ENCODE measurements at regions not wholly inside any gene's neighbourhood (a gene's known extent, or its start where the extent isn't known, plus 50 kb on each side); places are given as distances from the start of the nearest gene placed in this dataset.
"Not testable (repeated sequence)": the region's sequence is repeated elsewhere in the genome, so short reads cannot be mapped to it uniquely, and the experiment has no call there.

GRCh38 chr10:38209332-38209731 is 115.2 kb downstream of the ZNF37A start:
- Histone ChIP-seq H3K4me1 (ENCODE audit: insufficient read depth, low read length) (no peaks in the 10 kb centered on the region), H3K4me3 (ENCODE audit: low read depth in 1 of 2, low read length in 2 of 2) (no peak overlapping the region), H3K27me3 (ENCODE audit: control insufficient read depth in 1 of 2, insufficient read depth in 2 of 2, low read length in 2 of 2) (no peaks in the 10 kb centered on the region), H3K9me3 (ENCODE audit: low read length) (no peaks in the 10 kb centered on the region), H3K9ac (ENCODE audit: low read length) (no peak overlapping the region), H3K27ac (ENCODE audit: low read depth, low read length) (no peak overlapping the region), H3K36me3 (ENCODE audit: insufficient read depth, low read length) (no peaks in the 10 kb centered on the region)

DNA sequence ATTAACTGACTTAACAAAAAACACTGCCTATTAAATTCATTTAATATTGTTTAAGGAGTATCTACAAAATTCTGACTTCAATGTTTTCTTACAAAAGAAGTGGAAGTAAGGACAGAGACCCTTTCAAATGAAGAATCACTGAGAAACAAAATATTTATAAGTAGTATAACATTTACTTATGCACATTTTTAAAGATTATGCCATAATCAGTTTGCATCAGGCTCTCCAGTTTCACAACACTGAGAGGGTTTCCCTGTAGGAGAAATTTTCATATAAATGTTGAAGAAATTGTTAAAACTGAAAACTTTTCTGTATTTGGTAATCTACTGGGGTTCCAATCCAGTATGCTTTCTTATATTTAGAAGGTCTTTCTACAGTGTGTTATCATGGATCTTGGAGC is 115.6 kb downstream of the ZNF37A start:
- H3K9me3 ChIP-seq (ENCODE audit: low read length); H3K36me3 ChIP-seq (ENCODE audit: insufficient read depth, low read length); H3K4me3 ChIP-seq (ENCODE audit: low read depth in 1 of 2, low read length in 2 of 2); H3K9ac ChIP-seq (ENCODE audit: low read length); H3K27me3 ChIP-seq (ENCODE audit: control insufficient read depth in 1 of 2, insufficient read depth in 2 of 2, low read length in 2 of 2); H3K4me1 ChIP-seq (ENCODE audit: insufficient read depth, low read length); H3K27ac ChIP-seq (ENCODE audit: low read depth, low read length): not testable (repeated sequence)

DNA sequence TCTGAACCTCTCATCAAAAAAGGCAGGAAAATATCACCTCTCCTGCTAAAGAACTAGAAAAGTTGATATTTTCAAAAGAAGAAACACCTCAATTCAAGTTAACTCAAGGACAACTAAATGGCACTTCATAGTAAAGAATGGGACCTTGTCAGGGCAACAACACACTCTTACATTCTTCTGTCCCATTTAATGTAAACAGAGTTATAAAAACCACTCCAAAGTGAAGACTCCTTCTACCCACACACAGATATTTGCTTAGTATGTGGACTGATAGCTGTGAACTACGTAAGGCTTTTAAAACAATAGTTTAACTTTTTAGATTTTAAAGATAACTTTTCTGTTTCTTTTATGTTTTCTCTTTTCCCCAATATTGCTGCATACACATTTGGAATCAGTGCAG is 118.3 kb downstream of the ZNF37A start:
- no peaks in the 10 kb centered on the region for H3K36me3 ChIP-seq (ENCODE audit: insufficient read depth, low read length)
- no peak overlapping the region for H3K27ac ChIP-seq (ENCODE audit: low read depth, low read length)

GRCh38 chr10:38226385-38226784 is 132.2 kb downstream of the ZNF37A start:
- Histone ChIP-seq H3K27me3 (ENCODE audit: control insufficient read depth in 1 of 2, insufficient read depth in 2 of 2, low read length in 2 of 2) (no peaks in the 10 kb centered on the region), H3K27ac (ENCODE audit: low read depth, low read length) (no peak overlapping the region), H3K4me3 (ENCODE audit: low read depth in 1 of 2, low read length in 2 of 2) (no peak overlapping the region), H3K9me3 (ENCODE audit: low read length) (no peaks in the 10 kb centered on the region), H3K9ac (ENCODE audit: low read length) (no peak overlapping the region), H3K4me1 (ENCODE audit: insufficient read depth, low read length) (no peaks in the 10 kb centered on the region), H3K36me3 (ENCODE audit: insufficient read depth, low read length) (no peaks in the 10 kb centered on the region)

More for the DNA sequence above, 118.3 kb downstream of the ZNF37A start:
- Histone ChIP-seq H3K4me1 (ENCODE audit: insufficient read depth, low read length) (no peaks in the 10 kb centered on the region), H3K4me3 (ENCODE audit: low read depth in 1 of 2, low read length in 2 of 2) (no peak overlapping the region), H3K9ac (ENCODE audit: low read length) (no peak overlapping the region), H3K27me3 (ENCODE audit: control insufficient read depth in 1 of 2, insufficient read depth in 2 of 2, low read length in 2 of 2) (no peaks in the 10 kb centered on the region), H3K9me3 (ENCODE audit: low read length) (no peaks in the 10 kb centered on the region)

DNA sequence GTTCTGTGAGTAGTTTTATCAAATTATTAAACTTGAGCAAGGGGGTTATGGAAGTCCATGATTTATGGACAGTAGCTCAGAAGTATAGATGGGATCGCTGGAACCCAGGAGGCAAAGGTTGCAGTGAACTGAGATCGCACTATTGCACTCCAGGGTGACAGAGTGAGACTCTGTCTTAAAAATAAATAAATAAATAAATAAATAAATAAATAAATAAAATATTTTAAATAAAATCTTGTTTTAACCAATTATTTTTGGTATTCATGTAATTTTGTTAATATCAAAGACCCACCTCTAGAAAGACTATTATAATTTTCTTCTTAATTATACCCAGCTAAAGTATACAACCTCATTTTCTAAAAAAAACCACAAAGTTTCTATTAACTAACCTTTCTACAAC is 134.3 kb downstream of the ZNF37A start:
- H3K4me1 ChIP-seq (ENCODE audit: insufficient read depth, low read length) = no peaks in the 10 kb centered on the region
- no peaks in the 10 kb centered on the region for H3K36me3 ChIP-seq (ENCODE audit: insufficient read depth, low read length)
- no peaks in the 10 kb centered on the region for H3K27me3 ChIP-seq (ENCODE audit: control insufficient read depth in 1 of 2, insufficient read depth in 2 of 2, low read length in 2 of 2)
- H3K9ac ChIP-seq (ENCODE audit: low read length) = no peak overlapping the region
- H3K9me3 ChIP-seq (ENCODE audit: low read length) = no peaks in the 10 kb centered on the region
- H3K27ac ChIP-seq (ENCODE audit: low read depth, low read length) = no peak overlapping the region
- no peak overlapping the region for H3K4me3 ChIP-seq (ENCODE audit: low read depth in 1 of 2, low read length in 2 of 2)

DNA sequence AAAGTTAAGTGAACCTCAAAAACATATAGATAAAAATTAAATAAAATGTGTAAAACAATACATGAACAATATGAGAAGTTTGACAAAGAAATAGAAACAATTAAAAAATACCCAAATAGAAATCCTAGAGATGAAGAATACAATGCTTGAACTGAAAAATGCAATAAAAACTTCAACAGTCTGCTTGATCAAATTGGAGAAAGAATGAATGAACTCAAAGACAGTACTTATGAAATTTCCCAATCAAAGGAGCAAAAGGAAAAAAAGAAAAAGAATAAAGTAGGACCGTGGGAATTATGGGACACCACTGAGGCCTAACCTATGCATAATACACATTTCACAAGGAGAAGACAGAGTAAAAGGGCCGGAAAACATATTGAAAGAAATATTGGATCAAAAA is 144.3 kb downstream of the ZNF37A start:
- not testable (repeated sequence) for H3K9me3 ChIP-seq (ENCODE audit: low read length); H3K27ac ChIP-seq (ENCODE audit: low read depth, low read length); H3K4me3 ChIP-seq (ENCODE audit: low read depth in 1 of 2, low read length in 2 of 2); H3K9ac ChIP-seq (ENCODE audit: low read length); H3K4me1 ChIP-seq (ENCODE audit: insufficient read depth, low read length); H3K36me3 ChIP-seq (ENCODE audit: insufficient read depth, low read length); H3K27me3 ChIP-seq (ENCODE audit: control insufficient read depth in 1 of 2, insufficient read depth in 2 of 2, low read length in 2 of 2)

- H3K27me3 ChIP-seq (ENCODE audit: control insufficient read depth in 1 of 2, insufficient read depth in 2 of 2, low read length in 2 of 2); H3K9me3 ChIP-seq (ENCODE audit: low read length); H3K27ac ChIP-seq (ENCODE audit: low read depth, low read length); H3K4me1 ChIP-seq (ENCODE audit: insufficient read depth, low read length); H3K36me3 ChIP-seq (ENCODE audit: insufficient read depth, low read length); H3K9ac ChIP-seq (ENCODE audit: low read length); H3K4me3 ChIP-seq (ENCODE audit: low read depth in 1 of 2, low read length in 2 of 2): not testable (repeated sequence)
Measured at GRCh38 chr10:38242061-38242649, 148.0 kb downstream of the ZNF37A start.

- not testable (repeated sequence) for H3K36me3 ChIP-seq (ENCODE audit: insufficient read depth, low read length); H3K4me3 ChIP-seq (ENCODE audit: low read depth in 1 of 2, low read length in 2 of 2); H3K27me3 ChIP-seq (ENCODE audit: control insufficient read depth in 1 of 2, insufficient read depth in 2 of 2, low read length in 2 of 2); H3K9me3 ChIP-seq (ENCODE audit: low read length); H3K4me1 ChIP-seq (ENCODE audit: insufficient read depth, low read length); H3K27ac ChIP-seq (ENCODE audit: low read depth, low read length); H3K9ac ChIP-seq (ENCODE audit: low read length)
Measured at GRCh38 chr10:38248113-38248512, 154.0 kb downstream of the ZNF37A start.

DNA sequence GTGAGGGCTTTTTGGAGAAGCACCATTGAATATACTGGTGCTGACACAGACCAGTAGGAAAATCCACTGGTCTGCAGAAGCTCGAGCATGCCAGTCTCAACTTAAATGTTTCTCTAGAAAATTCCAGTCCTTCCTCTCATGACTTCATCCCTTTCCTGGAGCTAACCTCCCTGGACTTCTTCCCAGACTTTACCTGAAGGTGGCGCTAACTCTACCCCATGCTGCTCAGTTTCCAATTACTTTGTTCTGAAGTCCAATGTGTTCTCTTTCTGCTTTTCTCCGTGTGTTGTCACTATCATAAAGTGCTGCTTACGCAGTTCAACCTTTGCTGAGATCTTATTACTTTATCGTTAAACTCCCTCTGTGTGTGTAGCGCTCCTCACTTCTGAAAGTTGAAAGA is 158.4 kb downstream of the ZNF37A start:
- not testable (repeated sequence) for H3K27ac ChIP-seq (ENCODE audit: low read depth, low read length); H3K27me3 ChIP-seq (ENCODE audit: control insufficient read depth in 1 of 2, insufficient read depth in 2 of 2, low read length in 2 of 2); H3K9me3 ChIP-seq (ENCODE audit: low read length); H3K4me3 ChIP-seq (ENCODE audit: low read depth in 1 of 2, low read length in 2 of 2); H3K36me3 ChIP-seq (ENCODE audit: insufficient read depth, low read length); H3K4me1 ChIP-seq (ENCODE audit: insufficient read depth, low read length); H3K9ac ChIP-seq (ENCODE audit: low read length)

- H3K36me3 ChIP-seq (ENCODE audit: insufficient read depth, low read length); H3K4me1 ChIP-seq (ENCODE audit: insufficient read depth, low read length); H3K27ac ChIP-seq (ENCODE audit: low read depth, low read length); H3K4me3 ChIP-seq (ENCODE audit: low read depth in 1 of 2, low read length in 2 of 2); H3K9me3 ChIP-seq (ENCODE audit: low read length); H3K27me3 ChIP-seq (ENCODE audit: control insufficient read depth in 1 of 2, insufficient read depth in 2 of 2, low read length in 2 of 2); H3K9ac ChIP-seq (ENCODE audit: low read length): not testable (repeated sequence)
Measured at GRCh38 chr10:38267555-38267954, 173.4 kb downstream of the ZNF37A start.

- not testable (repeated sequence) for H3K27me3 ChIP-seq (ENCODE audit: control insufficient read depth in 1 of 2, insufficient read depth in 2 of 2, low read length in 2 of 2); H3K9me3 ChIP-seq (ENCODE audit: low read length); H3K4me3 ChIP-seq (ENCODE audit: low read depth in 1 of 2, low read length in 2 of 2); H3K27ac ChIP-seq (ENCODE audit: low read depth, low read length); H3K9ac ChIP-seq (ENCODE audit: low read length); H3K36me3 ChIP-seq (ENCODE audit: insufficient read depth, low read length); H3K4me1 ChIP-seq (ENCODE audit: insufficient read depth, low read length)
Measured at GRCh38 chr10:38271031-38271430, 176.9 kb downstream of the ZNF37A start.

DNA sequence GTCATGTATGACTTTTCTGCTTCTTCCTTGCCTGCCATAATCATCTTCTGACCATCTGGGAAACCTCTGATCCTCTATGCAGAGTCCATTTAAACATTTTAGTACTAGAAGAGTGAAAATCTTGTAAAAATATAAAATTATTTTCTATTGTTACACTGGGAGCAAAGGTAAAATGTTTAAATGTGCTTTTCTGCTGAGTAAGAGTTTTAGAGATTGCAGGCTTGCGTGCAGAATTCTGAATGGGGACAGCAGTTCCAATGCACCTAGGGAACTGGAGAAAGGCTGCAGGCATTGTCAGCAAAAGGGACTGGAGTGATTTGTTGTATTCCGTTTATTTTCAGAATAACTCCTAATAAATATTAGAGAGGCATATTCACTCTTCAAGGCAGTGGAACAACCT is 180.7 kb downstream of the ZNF37A start:
- H3K27ac ChIP-seq (ENCODE audit: low read depth, low read length); H3K4me1 ChIP-seq (ENCODE audit: insufficient read depth, low read length); H3K36me3 ChIP-seq (ENCODE audit: insufficient read depth, low read length); H3K9me3 ChIP-seq (ENCODE audit: low read length); H3K27me3 ChIP-seq (ENCODE audit: control insufficient read depth in 1 of 2, insufficient read depth in 2 of 2, low read length in 2 of 2); H3K4me3 ChIP-seq (ENCODE audit: low read depth in 1 of 2, low read length in 2 of 2); H3K9ac ChIP-seq (ENCODE audit: low read length): not testable (repeated sequence)

Measured in muscle layer of colon (tissue), 2 donors.